GM21360 (cell line): ENCODE measurements at regions not wholly inside any gene's neighbourhood (a gene's known extent, or its start where the extent isn't known, plus 50 kb on each side); places are given as distances from the start of the nearest gene placed in this dataset.

Experiments used
- ATAC-seq: cut with Tn5 transposase; IDR thresholded peaks from one replicate; pipeline ENCODE4 v1.9.1; 2021; ENCODE audit warnings: mild to moderate bottlenecking, moderate library complexity; ENCODE audit not compliant: unreplicated experiment

GRCh38 chr11:127070808-127071207 is 70.2 kb upstream of the KIRREL3 start:
- ATAC-seq = no peak

DNA sequence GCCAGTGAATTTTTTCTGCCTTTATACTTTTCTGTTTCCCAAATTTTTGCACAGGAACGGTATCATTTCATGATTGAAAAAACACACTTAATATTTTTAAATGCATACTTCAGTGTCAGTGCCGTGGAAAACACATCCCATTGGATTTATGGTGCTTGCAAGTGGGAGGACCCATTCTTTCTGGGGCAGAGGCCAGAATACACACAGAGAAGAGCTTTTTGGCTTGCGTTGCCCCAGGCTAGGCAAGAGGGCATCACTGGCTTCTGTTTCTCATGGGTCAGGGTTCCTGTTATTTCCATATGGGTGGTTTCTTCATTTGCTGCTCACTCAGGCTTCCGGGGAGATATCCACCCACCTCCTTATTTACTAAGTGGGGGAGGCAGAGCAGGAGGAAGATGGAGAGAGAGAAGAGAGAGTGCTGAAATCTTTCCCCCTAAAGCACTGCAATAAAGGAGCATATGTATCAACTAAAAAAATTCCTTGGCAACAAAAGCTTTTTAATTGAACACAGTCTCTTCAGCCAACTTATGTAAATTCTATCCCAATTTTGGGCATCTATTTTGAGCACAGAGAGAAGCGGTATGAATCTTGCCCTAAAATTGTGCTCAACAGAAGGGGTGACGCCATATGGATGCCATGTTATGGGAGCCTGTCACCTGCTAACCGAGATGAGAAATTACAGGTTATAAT is 66.0 kb upstream of the KIRREL3 start:
- ATAC-seq = no peak

DNA sequence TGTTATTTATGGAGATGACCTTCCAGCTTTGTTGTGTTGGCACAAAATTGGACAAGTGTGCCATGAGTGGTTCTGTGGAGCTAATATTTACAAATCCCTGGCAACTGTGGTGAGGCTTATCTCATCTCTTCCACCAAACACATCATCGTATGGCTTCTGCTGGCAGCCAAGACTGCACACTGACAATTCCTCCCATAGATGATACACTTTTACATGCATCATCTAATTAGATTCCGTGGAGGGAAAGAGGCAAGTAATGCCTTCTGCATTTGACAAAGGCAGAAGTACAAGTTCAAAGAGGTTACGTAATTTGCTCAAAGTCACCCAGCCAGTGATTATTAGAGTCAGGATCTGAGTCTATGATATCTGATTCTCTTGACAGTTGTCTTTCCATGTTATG is 62.7 kb upstream of the KIRREL3 start:
- ATAC-seq = no peak

DNA sequence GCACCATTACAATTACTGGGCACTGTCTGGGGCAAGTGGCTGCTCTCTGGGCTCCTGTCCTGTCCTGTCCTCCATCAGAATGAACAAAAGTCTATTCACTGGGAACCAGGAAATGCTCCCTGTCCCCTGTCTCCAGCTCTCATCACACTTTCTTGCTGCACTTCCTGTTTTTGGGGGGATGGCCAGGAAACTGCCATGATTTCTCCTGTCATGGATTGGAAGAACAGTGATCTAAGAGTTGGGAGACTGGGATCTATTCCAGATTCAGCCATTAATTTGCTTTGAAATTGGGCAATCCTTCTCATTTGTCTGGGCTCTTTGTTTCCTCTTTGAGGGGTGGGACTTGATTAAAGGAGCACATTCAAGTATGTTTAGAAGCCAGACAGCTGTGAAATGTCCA is 61.4 kb upstream of the KIRREL3 start:
- no peak for ATAC-seq

DNA sequence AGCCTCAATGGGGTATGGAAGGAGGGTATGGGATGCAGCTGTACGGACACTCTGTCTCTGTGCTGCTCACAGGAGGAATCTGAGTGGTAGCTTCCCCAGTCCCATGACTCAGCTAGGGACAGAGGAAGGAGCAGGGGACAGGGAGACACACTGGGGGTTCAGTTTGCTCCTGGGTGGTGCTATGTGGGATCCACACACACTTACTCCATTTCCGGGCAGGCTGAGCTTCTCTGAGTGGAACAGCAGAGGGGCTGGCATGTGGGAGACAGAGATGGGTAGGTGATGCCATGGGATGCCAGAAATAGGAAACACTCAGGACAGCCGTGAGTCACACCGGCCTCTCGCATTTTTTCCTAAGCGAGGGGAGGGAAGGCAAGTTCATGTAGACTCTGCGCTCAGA is 59.2 kb upstream of the KIRREL3 start:
- ATAC-seq = no peak

GRCh38 chr11:127059286-127059685 is 58.7 kb upstream of the KIRREL3 start:
- no peak for ATAC-seq

GRCh38 chr11:127058524-127058923 is 58.0 kb upstream of the KIRREL3 start:
- no peak for ATAC-seq

DNA sequence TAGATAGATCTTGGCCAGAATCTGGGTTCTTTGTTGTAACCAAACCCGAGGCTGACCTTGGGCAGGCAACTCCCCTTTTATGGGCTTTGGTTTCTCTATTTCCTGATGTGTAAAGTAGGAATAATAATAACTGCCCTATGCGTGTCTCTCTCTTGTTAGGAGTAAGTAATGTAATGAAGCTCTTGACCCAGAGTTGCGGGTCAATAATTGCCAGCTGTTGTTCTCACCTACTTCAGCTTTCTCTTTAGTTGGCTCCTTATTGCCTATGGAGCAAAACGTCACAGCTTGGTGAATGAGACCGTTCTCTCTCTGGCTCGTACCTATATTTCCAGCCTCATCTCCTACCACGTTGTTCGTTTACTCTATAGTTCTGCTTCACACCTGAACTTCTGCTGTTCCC is 56.6 kb upstream of the KIRREL3 start:
- no peak for ATAC-seq

- no peak for ATAC-seq
Measured at GRCh38 chr11:127056338-127056971, 55.9 kb upstream of the KIRREL3 start.

DNA sequence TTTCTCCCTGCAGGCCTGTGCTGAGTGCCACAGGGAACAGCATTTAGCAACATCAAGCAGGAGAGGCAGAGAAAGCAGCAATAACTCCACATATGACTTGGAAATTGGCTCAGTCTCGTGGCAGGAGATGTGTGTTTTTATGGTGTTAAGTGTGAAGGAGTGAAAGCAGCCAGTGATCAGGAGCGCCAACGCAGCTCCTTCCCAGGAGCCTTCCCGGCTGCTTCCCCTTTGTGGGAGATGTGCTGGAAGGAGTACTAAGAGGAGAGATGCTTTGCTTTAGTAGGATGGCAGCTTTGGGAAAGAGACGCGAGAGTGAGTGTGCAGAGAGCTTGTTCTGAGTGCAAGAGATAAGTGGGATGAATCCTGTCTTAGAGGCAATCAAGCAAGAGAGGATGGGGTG is 54.7 kb upstream of the KIRREL3 start:
- ATAC-seq = no peak

DNA sequence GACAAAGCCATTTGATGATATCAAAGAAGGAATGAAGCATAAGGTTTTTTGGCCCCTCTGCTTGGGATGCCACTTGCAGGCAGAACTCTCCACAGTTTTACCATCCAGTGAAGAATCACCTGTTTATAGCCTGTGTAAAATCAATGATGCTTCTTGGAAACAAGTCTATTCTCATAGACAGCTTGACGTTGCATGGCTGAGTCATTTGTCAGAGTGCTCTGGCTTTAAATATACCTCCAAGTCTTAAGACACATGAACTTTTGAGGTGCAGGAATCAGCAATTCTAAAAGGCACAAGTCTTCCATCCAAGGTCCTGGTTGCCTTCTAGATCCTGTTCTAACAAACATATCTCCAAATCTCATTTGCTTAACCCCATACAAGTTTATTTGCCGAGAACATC is 53.6 kb upstream of the KIRREL3 start:
- ATAC-seq = no peak

- ATAC-seq = no peak
Measured at GRCh38 chr11:127052404-127052803, 51.8 kb upstream of the KIRREL3 start.
